Stimulated activated CD8-positive, alpha-beta memory T cell treated with anti-CD3 and anti-CD28 coated beads, Interleukin-15, amount 100 ng/mL, for 4 hours (primary cell): ENCODE measurements at regions not wholly inside any gene's neighbourhood (a gene's known extent, or its start where the extent isn't known, plus 50 kb on each side); places are given as distances from the start of the nearest gene placed in this dataset.
"Not testable (repeated sequence)": the region's sequence is repeated elsewhere in the genome, so short reads cannot be mapped to it uniquely, and the experiment has no call there.

ENCODE experiments used
- DNase-seq, 2 donors: peaks; one replicate each; pipeline ENCODE4 v3.0.0-alpha.2; 2020; ENCODE audit warnings: low read depth in 2 of 2

- no peak for DNase-seq
Measured at GRCh38 chr2:35343135-35343534, 1012.4 kb upstream of the CRIM1 start.

GRCh38 chr2:35339211-35339610 is 1016.4 kb upstream of the CRIM1 start:
- DNase-seq: no peak

GRCh38 chr2:35337922-35338321 is 1017.7 kb upstream of the CRIM1 start:
- DNase-seq: no peak

GRCh38 chr2:35314049-35314448 is 1041.5 kb upstream of the CRIM1 start:
- no peak for DNase-seq

GRCh38 chr2:35301369-35301768 is 1054.2 kb upstream of the CRIM1 start:
- DNase-seq: no peak

- no peak for DNase-seq
Measured at GRCh38 chr2:35298493-35298892, 1057.1 kb upstream of the CRIM1 start.

- no peak for DNase-seq
Measured at GRCh38 chr2:35297403-35297802, 1058.2 kb upstream of the CRIM1 start.

GRCh38 chr2:35294636-35295263 is 1060.8 kb upstream of the CRIM1 start:
- no peak for DNase-seq

- no peak for DNase-seq
Measured at GRCh38 chr2:35293261-35293660, 1062.3 kb upstream of the CRIM1 start.

GRCh38 chr2:35292199-35292598 is 1063.4 kb upstream of the CRIM1 start:
- no peak for DNase-seq

GRCh38 chr2:35281702-35282101 is 1073.9 kb upstream of the CRIM1 start:
- no peak for DNase-seq

GRCh38 chr2:35255826-35256225 is 1099.8 kb upstream of the CRIM1 start:
- DNase-seq: no peak

- no peak for DNase-seq
Measured at GRCh38 chr2:35251156-35251555, 1104.4 kb upstream of the CRIM1 start.

GRCh38 chr2:35246702-35247101 is 1108.9 kb upstream of the CRIM1 start:
- DNase-seq: no peak

- no peak for DNase-seq
Measured at GRCh38 chr2:35228584-35228983, 1127.0 kb upstream of the CRIM1 start.

GRCh38 chr2:35220461-35220860 is 1135.1 kb upstream of the CRIM1 start:
- no peak for DNase-seq

GRCh38 chr2:35204881-35205280 is 1150.7 kb upstream of the CRIM1 start:
- DNase-seq: no peak

GRCh38 chr2:35204323-35204722 is 1151.3 kb upstream of the CRIM1 start:
- DNase-seq: no peak

GRCh38 chr2:35199298-35199697 is 1156.3 kb upstream of the CRIM1 start:
- no peak for DNase-seq

- DNase-seq: no peak
Measured at GRCh38 chr2:35185861-35186412, 1169.6 kb upstream of the CRIM1 start.

- no peak for DNase-seq
Measured at GRCh38 chr2:35184471-35184870, 1171.1 kb upstream of the CRIM1 start.

GRCh38 chr2:35176726-35177125 is 1178.9 kb upstream of the CRIM1 start:
- not testable (repeated sequence) for DNase-seq

- DNase-seq: no peak
Measured at GRCh38 chr2:35174845-35175244, 1180.7 kb upstream of the CRIM1 start.

- DNase-seq: no peak
Measured at GRCh38 chr2:35172687-35173086, 1182.9 kb upstream of the CRIM1 start.
